Adrenal gland (tissue), 5 donors: ENCODE measurements at regions not wholly inside any gene's neighbourhood (a gene's known extent, or its start where the extent isn't known, plus 50 kb on each side); places are given as distances from the start of the nearest gene placed in this dataset.

Source experiments
- POLR2A ChIP-seq, 2 donors: fragments of 450-650 bp; IDR thresholded peaks; one replicate each; pipeline ENCODE4 v1.6.1; 2017; ENCODE audit warnings: antibody characterized with exemption in 2 of 2, mild to moderate bottlenecking in 2 of 2, moderate library complexity in 1 of 2
- TF ChIP-seq, protein P1 (sequence below), 6 experiments: fragments of 450-650 bp in 4 of 6; fragments of 200-600 bp in 2 of 6; sonication (generic) in 1 of 6; IDR thresholded peaks; 1 replicate in 5 of 6; 2 replicates in 1 of 6; pipeline versions ENCODE4 v1.5.1 to v1.8.0; 2016 to 2021; ENCODE audit warnings: antibody characterized with exemption in 6 of 6, mild to moderate bottlenecking in 2 of 6, moderate library complexity in 1 of 6
- donor health status: DM: no; HTN: no; CAD: no.

- TF ChIP-seq POLR2A (IDR thresholded peaks at IDR 0.05) = no peak
- TF ChIP-seq, protein P1, sequence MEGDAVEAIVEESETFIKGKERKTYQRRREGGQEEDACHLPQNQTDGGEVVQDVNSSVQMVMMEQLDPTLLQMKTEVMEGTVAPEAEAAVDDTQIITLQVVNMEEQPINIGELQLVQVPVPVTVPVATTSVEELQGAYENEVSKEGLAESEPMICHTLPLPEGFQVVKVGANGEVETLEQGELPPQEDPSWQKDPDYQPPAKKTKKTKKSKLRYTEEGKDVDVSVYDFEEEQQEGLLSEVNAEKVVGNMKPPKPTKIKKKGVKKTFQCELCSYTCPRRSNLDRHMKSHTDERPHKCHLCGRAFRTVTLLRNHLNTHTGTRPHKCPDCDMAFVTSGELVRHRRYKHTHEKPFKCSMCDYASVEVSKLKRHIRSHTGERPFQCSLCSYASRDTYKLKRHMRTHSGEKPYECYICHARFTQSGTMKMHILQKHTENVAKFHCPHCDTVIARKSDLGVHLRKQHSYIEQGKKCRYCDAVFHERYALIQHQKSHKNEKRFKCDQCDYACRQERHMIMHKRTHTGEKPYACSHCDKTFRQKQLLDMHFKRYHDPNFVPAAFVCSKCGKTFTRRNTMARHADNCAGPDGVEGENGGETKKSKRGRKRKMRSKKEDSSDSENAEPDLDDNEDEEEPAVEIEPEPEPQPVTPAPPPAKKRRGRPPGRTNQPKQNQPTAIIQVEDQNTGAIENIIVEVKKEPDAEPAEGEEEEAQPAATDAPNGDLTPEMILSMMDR (IDR thresholded peaks at IDR 0.05) = no peak
Observed at GRCh38 chr10:44760513-44760912, 150.6 kb upstream of the TMEM72 start.
